ENCODE measurements at regions not wholly inside any gene's neighbourhood (a gene's known extent, or its start where the extent isn't known, plus 50 kb on each side); places are given as distances from the start of the nearest gene placed in this dataset.

DNA sequence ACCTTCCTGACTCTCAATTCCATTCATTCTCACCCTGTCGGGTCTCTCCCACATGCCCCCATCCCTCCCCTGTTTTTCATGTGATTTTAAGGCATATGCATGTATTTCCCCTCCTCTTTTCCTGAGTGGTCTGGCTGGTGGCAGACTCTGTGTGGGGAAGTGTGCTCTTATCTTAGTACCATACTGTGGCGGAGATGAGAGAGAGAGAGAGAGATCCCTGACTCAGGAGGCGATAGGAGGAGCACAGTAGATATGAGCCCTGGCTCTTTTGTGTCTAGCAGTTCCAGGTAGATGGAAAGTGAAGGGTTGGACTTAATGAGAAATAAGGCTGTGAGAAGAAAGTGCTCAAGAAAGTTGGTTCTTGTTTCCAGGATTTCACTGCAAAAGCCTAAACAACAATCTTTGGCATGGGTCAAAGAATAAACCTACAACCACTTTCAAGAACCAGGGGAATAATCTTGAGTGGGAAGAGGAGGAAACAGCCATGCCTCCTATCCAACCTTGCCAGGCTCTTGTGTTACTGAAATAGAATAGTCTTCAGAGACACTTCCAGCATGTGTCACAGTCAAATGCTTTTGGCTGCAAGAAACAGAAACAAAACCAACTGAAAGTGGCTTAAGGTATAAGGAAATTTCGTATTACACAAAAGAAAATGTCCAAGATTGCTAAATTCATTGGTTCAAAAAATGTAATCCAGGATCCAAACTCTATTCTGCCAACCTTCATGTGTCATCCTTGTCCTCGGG, 123.8 kb upstream of the MYLIP start:
- Histone ChIP-seq H2AFZ (ENCODE audit: low read depth) (no peak overlapping the region), H3K9me3 (no peaks in the 10 kb centered on the region), H3K4me3 (ENCODE audit: low read depth in 2 of 2, low read length in 1 of 2) (no peak overlapping the region), H3K27ac (ENCODE audit: low read depth in 2 of 2, low read length in 1 of 2) (no peak overlapping the region), H3K27me3 (ENCODE audit: insufficient read depth) (no peaks in the 10 kb centered on the region), H3F3A (replicated peaks; ENCODE audit: insufficient read depth) (no peaks in the 10 kb centered on the region), H3K36me3 (replicated peaks in 1 of 2; ENCODE audit: control insufficient read depth in 1 of 2, insufficient read depth in 2 of 2, low read length in 1 of 2) (no peaks in the 10 kb centered on the region), H3K4me2 (no peak overlapping the region), H3K9me2 (no peaks in the 10 kb centered on the region), H4K20me1 (ENCODE audit: insufficient read depth) (no peaks in the 10 kb centered on the region), H3K79me2 (ENCODE audit: insufficient read depth) (no peaks in the 10 kb centered on the region), H3K9ac (no peak overlapping the region), H3K4me1 (ENCODE audit: control insufficient read depth in 1 of 2, insufficient read depth in 2 of 2, low read depth in 1 of 2, low read length in 1 of 2) (peaks cover 0 to 2% of the 10 kb centered on the region in 2 experiments; a peak in 1 of 4 replicates)
- no peak for TF ChIP-seq JUND (IDR thresholded peaks at IDR 0.05)
- no peak for TF ChIP-seq CHD2 (IDR thresholded peaks at IDR 0.05; ENCODE audit: low read length, partially characterized antibody)
- TF ChIP-seq ELF1 (IDR thresholded peaks at IDR 0.05): no peak
- no peak for TF ChIP-seq CTCF (IDR thresholded peaks at IDR 0.05)
- TF ChIP-seq POLR2AphosphoS5 (IDR thresholded peaks at IDR 0.05; ENCODE audit: low read depth, low read length): no peak
- no peak for TF ChIP-seq MAX (IDR thresholded peaks at IDR 0.05; ENCODE audit: low read depth)
- no peak for TF ChIP-seq MEF2A (IDR thresholded peaks at IDR 0.05; ENCODE audit: borderline replicate concordance, low read depth)
- no peak for TF ChIP-seq NFIC (IDR thresholded peaks at IDR 0.05; ENCODE audit: borderline replicate concordance)
- TF ChIP-seq FOXM1 (IDR thresholded peaks at IDR 0.05; ENCODE audit: low read depth): no peak
- no peak for TF ChIP-seq FOXJ3 (CRISPR knock-in tag; IDR thresholded peaks at IDR 0.05)
- POLR2A ChIA-PET: no interaction called here
- CTCF ChIA-PET: no interaction called here
- no peak for DNase-seq
- 18% methylated on average over 5 of the region's 5 CpGs for WGBS (ENCODE audit: low lambda C conversion rate)

- 41% methylated on average over 2 of the region's 2 CpGs for WGBS (ENCODE audit: low lambda C conversion rate)
- H3K27me3 ChIP-seq (ENCODE audit: insufficient read depth): no peaks in the 10 kb centered on the region
- no peak overlapping the region for H3K27ac ChIP-seq (ENCODE audit: low read depth in 2 of 2, low read length in 1 of 2)
- H3K4me2 ChIP-seq: no peak overlapping the region
- H3K4me1 ChIP-seq (ENCODE audit: control insufficient read depth in 1 of 2, insufficient read depth in 2 of 2, low read depth in 1 of 2, low read length in 1 of 2): peaks cover 0 to 2% of the 10 kb centered on the region in 2 experiments; a peak in 1 of 4 replicates
- no peak overlapping the region for H3K9ac ChIP-seq
- H4K20me1 ChIP-seq (ENCODE audit: insufficient read depth): no peaks in the 10 kb centered on the region
- H3F3A ChIP-seq (replicated peaks; ENCODE audit: insufficient read depth): no peaks in the 10 kb centered on the region
- no peak overlapping the region for H3K4me3 ChIP-seq (ENCODE audit: low read depth in 2 of 2, low read length in 1 of 2)
- TF ChIP-seq TEAD4 (IDR thresholded peaks at IDR 0.05; ENCODE audit: borderline replicate concordance, insufficient read depth): no peak
- no peak for TF ChIP-seq JUND (IDR thresholded peaks at IDR 0.05)
- TF ChIP-seq FOXM1 (IDR thresholded peaks at IDR 0.05; ENCODE audit: low read depth): no peak
- no peak for TF ChIP-seq EP300 (IDR thresholded peaks at IDR 0.05; ENCODE audit: borderline replicate concordance in 1 of 2, low read depth in 1 of 2, low read length in 1 of 2)
- H3K36me3 ChIP-seq (replicated peaks in 1 of 2; ENCODE audit: control insufficient read depth in 1 of 2, insufficient read depth in 2 of 2, low read length in 1 of 2): no peaks in the 10 kb centered on the region
- POLR2A ChIA-PET: no interaction called here
- CTCF ChIA-PET: no interaction called here
- no peak for DNase-seq
- no peaks in the 10 kb centered on the region for H3K79me2 ChIP-seq (ENCODE audit: insufficient read depth)
- H3K9me3 ChIP-seq: no peaks in the 10 kb centered on the region
- no peak overlapping the region for H2AFZ ChIP-seq (ENCODE audit: low read depth)
- H3K9me2 ChIP-seq: no peaks in the 10 kb centered on the region
These were observed 125.7 kb upstream of the MYLIP start for GRCh38 chr6:16003197-16003491.
